ENCODE measurements at regions not wholly inside any gene's neighbourhood (a gene's known extent, or its start where the extent isn't known, plus 50 kb on each side); places are given as distances from the start of the nearest gene placed in this dataset.

DNA sequence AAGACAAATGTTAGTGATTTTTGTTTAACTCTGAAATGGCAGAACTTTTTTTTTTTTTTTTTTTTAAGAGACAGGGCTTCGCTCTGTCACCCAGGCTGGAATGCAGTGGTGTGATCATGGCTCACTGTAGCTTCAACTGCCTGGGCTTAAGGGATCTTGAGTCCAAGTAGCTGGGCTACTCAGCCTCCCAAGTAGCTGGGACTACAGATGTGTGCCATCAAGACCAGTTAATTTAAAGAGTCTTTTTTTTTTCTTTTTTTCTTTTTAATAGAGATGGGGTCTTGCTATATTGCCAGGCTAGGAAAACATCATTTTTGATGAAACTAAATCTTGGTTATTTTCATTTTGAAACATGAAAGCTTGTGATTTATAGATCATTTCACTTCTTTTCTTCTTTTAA lies 91.6 kb upstream of the PTCH1 start:
- no peak overlapping the region for H2AFZ ChIP-seq (ENCODE audit: control insufficient read depth, low read depth, low read length)
- SMC1A ChIA-PET (ENCODE audit: uncharacterized antibody, unreplicated experiment) = interaction anchor here (0.6 kb wide), 2 partner anchors 106 to 155 kb away, joined by 4 to 5 read pairs; no protein-coding TSS in a partner anchor
- H3K27me3 ChIP-seq (replicated peaks in 1 of 2; ENCODE audit: control insufficient read depth in 2 of 2, insufficient read depth in 2 of 2, low read length in 1 of 2) = no peaks in the 10 kb centered on the region; a peak in 1 of 4 replicates
- 22% methylated on average over 1 of the region's 1 CpG for WGBS (ENCODE audit: insufficient coverage, insufficient replicate concordance, low lambda C conversion rate, missing lambda C conversion rate)
- no peak overlapping the region for H3K27ac ChIP-seq (ENCODE audit: control insufficient read depth, insufficient read depth)
- no peaks in the 10 kb centered on the region for H3K79me2 ChIP-seq (ENCODE audit: control insufficient read depth, insufficient read depth, low read length)
- H3K4me1 ChIP-seq (ENCODE audit: control insufficient read depth, insufficient read depth, low read length) = no peaks in the 10 kb centered on the region
- DNase-seq (ENCODE audit: low read depth, low spot score) (no peak), ATAC-seq (no peak), FAIRE-seq (no peak)
- no peaks in the 10 kb centered on the region; the same call in 2 of the 3 replicates for H3K9me3 ChIP-seq (replicated peaks; ENCODE audit: control insufficient read depth, insufficient read depth, low read length)
- POLR2A ChIA-PET = no interaction called here
- TF ChIP-seq EGR1 (IDR thresholded peaks at IDR 0.05; ENCODE audit: borderline replicate concordance in 1 of 2, low read depth in 2 of 2, low read length in 2 of 2) (no peak), LARP7 (IDR thresholded peaks at IDR 0.05) (no peak), RAD21 (IDR thresholded peaks at IDR 0.05; ENCODE audit: insufficient read depth, low read depth, low read length) (no peak), SREBF2 (IDR thresholded peaks at IDR 0.05; ENCODE audit: low read length) (no peak)
- TF ChIP-seq, protein P1, sequence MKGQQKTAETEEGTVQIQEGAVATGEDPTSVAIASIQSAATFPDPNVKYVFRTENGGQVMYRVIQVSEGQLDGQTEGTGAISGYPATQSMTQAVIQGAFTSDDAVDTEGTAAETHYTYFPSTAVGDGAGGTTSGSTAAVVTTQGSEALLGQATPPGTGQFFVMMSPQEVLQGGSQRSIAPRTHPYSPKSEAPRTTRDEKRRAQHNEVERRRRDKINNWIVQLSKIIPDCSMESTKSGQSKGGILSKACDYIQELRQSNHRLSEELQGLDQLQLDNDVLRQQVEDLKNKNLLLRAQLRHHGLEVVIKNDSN (IDR thresholded peaks at IDR 0.05; ENCODE audit: borderline replicate concordance, extremely low read length, insufficient read depth, low read depth, low read length) = no peak
- RAD21 ChIA-PET (ENCODE audit: unreplicated experiment) = no interaction called here
- intact Hi-C loops (cut with micrococcal nuclease; ENCODE audit: unreplicated experiment) = no loop called here
- no peak overlapping the region for H3K4me3 ChIP-seq
- no peak overlapping the region for H3K9ac ChIP-seq (ENCODE audit: control insufficient read depth, insufficient read depth, low read length)
- H4K20me1 ChIP-seq (ENCODE audit: control insufficient read depth, insufficient read depth) = no peaks in the 10 kb centered on the region
- in situ Hi-C loops (cut with MboI) = no loop called here
- no peaks in the 10 kb centered on the region for H3K36me3 ChIP-seq (ENCODE audit: control insufficient read depth in 2 of 2, insufficient read depth in 2 of 2, low read length in 1 of 2)
- BruUV-seq (replicated peaks) = no TSS peak
- CTCF ChIA-PET = no interaction called here
- H3K4me2 ChIP-seq (ENCODE audit: control insufficient read depth, insufficient read depth) = no peak overlapping the region

- H2AFZ ChIP-seq (ENCODE audit: control insufficient read depth, low read depth, low read length) = no peak overlapping the region
- H3K9ac ChIP-seq (ENCODE audit: control insufficient read depth, insufficient read depth, low read length) = no peak overlapping the region
- no peak overlapping the region for H3K27ac ChIP-seq (ENCODE audit: control insufficient read depth, insufficient read depth)
- in situ Hi-C loops (cut with MboI) = no loop called here
- H3K4me2 ChIP-seq (ENCODE audit: control insufficient read depth, insufficient read depth) = no peak overlapping the region
- BruUV-seq (replicated peaks) = no TSS peak
- H3K9me3 ChIP-seq (replicated peaks; ENCODE audit: control insufficient read depth, insufficient read depth, low read length) = no peaks in the 10 kb centered on the region; the same call in 2 of the 3 replicates
- H3K27me3 ChIP-seq (replicated peaks in 1 of 2; ENCODE audit: control insufficient read depth in 2 of 2, insufficient read depth in 2 of 2, low read length in 1 of 2) = no peaks in the 10 kb centered on the region; a peak in 1 of 4 replicates
- no peaks in the 10 kb centered on the region for H3K4me1 ChIP-seq (ENCODE audit: control insufficient read depth, insufficient read depth, low read length)
- 19% methylated on average over 5 of the region's 5 CpGs for WGBS (ENCODE audit: insufficient coverage, insufficient replicate concordance, low lambda C conversion rate, missing lambda C conversion rate)
- intact Hi-C loops (cut with micrococcal nuclease; ENCODE audit: unreplicated experiment) = no loop called here
- ChIA-PET CTCF (no interaction called here), SMC1A (ENCODE audit: uncharacterized antibody, unreplicated experiment) (no interaction called here), RAD21 (ENCODE audit: unreplicated experiment) (no interaction called here), POLR2A (no interaction called here)
- no peaks in the 10 kb centered on the region for H3K79me2 ChIP-seq (ENCODE audit: control insufficient read depth, insufficient read depth, low read length)
- FAIRE-seq (no peak), DNase-seq (ENCODE audit: low read depth, low spot score) (no peak), ATAC-seq (no peak)
- H3K4me3 ChIP-seq = no peak overlapping the region
- no peaks in the 10 kb centered on the region for H4K20me1 ChIP-seq (ENCODE audit: control insufficient read depth, insufficient read depth)
- H3K36me3 ChIP-seq (ENCODE audit: control insufficient read depth in 2 of 2, insufficient read depth in 2 of 2, low read length in 1 of 2) = no peaks in the 10 kb centered on the region
- no peak for TF ChIP-seq STAT3 (IDR thresholded peaks at IDR 0.05; ENCODE audit: low read depth, low read length)
- TF ChIP-seq IRF4 (IDR thresholded peaks at IDR 0.05; ENCODE audit: low read depth, low read length) = no peak
- TF ChIP-seq NR2F1 (conservative IDR thresholded peaks at IDR 0.05) = no peak
- no peak for TF ChIP-seq POLR2AphosphoS2 (IDR thresholded peaks at IDR 0.05; ENCODE audit: low read depth, low read length)
- TF ChIP-seq KLF5 (IDR thresholded peaks at IDR 0.05; ENCODE audit: partially characterized antibody) = no peak
- TF ChIP-seq CHD4 (IDR thresholded peaks at IDR 0.05) = no peak
- no peak for TF ChIP-seq ZZZ3 (IDR thresholded peaks at IDR 0.05; ENCODE audit: control insufficient read depth, insufficient read length, low read depth)
- TF ChIP-seq, protein P2, sequence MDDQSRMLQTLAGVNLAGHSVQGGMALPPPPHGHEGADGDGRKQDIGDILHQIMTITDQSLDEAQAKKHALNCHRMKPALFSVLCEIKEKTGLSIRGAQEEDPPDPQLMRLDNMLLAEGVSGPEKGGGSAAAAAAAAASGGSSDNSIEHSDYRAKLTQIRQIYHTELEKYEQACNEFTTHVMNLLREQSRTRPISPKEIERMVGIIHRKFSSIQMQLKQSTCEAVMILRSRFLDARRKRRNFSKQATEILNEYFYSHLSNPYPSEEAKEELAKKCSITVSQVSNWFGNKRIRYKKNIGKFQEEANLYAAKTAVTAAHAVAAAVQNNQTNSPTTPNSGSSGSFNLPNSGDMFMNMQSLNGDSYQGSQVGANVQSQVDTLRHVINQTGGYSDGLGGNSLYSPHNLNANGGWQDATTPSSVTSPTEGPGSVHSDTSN (IDR thresholded peaks at IDR 0.05; ENCODE audit: insufficient replicate concordance, low read depth, low read length) = no peak
- no peak for TF ChIP-seq SMARCA5 (IDR thresholded peaks at IDR 0.05)
- no peak for TF ChIP-seq DPF2 (IDR thresholded peaks at IDR 0.05)
- no peak for TF ChIP-seq ZNF24 (IDR thresholded peaks at IDR 0.05)
- no peak for TF ChIP-seq RELA (IDR thresholded peaks at IDR 0.05; ENCODE audit: borderline replicate concordance, partially characterized antibody)
- no peak for TF ChIP-seq RFX5 (IDR thresholded peaks at IDR 0.05; ENCODE audit: low read depth, low read length)
- TF ChIP-seq LARP7 (IDR thresholded peaks at IDR 0.05) = no peak
- no peak for TF ChIP-seq BHLHE40 (IDR thresholded peaks at IDR 0.05; ENCODE audit: borderline replicate concordance in 1 of 2, low read depth in 2 of 2, low read length in 1 of 2)
Measured at GRCh38 chr9:95607507-95607906, 90.7 kb upstream of the PTCH1 start.
